ENCODE measurements at regions not wholly inside any gene's neighbourhood (a gene's known extent, or its start where the extent isn't known, plus 50 kb on each side); places are given as distances from the start of the nearest gene placed in this dataset.
"Not testable (repeated sequence)": the region's sequence is repeated elsewhere in the genome, so short reads cannot be mapped to it uniquely, and the experiment has no call there.

- TF ChIP-seq, protein P1, sequence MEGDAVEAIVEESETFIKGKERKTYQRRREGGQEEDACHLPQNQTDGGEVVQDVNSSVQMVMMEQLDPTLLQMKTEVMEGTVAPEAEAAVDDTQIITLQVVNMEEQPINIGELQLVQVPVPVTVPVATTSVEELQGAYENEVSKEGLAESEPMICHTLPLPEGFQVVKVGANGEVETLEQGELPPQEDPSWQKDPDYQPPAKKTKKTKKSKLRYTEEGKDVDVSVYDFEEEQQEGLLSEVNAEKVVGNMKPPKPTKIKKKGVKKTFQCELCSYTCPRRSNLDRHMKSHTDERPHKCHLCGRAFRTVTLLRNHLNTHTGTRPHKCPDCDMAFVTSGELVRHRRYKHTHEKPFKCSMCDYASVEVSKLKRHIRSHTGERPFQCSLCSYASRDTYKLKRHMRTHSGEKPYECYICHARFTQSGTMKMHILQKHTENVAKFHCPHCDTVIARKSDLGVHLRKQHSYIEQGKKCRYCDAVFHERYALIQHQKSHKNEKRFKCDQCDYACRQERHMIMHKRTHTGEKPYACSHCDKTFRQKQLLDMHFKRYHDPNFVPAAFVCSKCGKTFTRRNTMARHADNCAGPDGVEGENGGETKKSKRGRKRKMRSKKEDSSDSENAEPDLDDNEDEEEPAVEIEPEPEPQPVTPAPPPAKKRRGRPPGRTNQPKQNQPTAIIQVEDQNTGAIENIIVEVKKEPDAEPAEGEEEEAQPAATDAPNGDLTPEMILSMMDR (IDR thresholded peaks at IDR 0.05; ENCODE audit: low read length), result no peak
- TF ChIP-seq EZH2 (IDR thresholded peaks at IDR 0.05; ENCODE audit: borderline replicate concordance, low read length), result no peak
- Histone ChIP-seq H3K79me2 (ENCODE audit: insufficient read depth, low read length) (no peaks in the 10 kb centered on the region), H3K9ac (ENCODE audit: low read length) (no peak overlapping the region), H3K4me3 (ENCODE audit: low read depth, low read length, poor library complexity, severe bottlenecking) (no peak overlapping the region), H3K36me3 (ENCODE audit: insufficient read depth, low read length) (no peaks in the 10 kb centered on the region), H3K9me3 (ENCODE audit: low read length) (no peaks in the 10 kb centered on the region), H3K4me1 (ENCODE audit: insufficient read depth, low read length, severe bottlenecking) (no peaks in the 10 kb centered on the region), H3K4me2 (ENCODE audit: low read length) (no peak overlapping the region), H3K9me2 (ENCODE audit: low read depth, low read length) (no peaks in the 10 kb centered on the region), H3K27ac (ENCODE audit: low read depth, low read length, poor library complexity, severe bottlenecking) (no peak overlapping the region), H4K20me1 (ENCODE audit: insufficient read depth, low read length) (no peaks in the 10 kb centered on the region), H3F3A (ENCODE audit: insufficient read depth, low read length) (no peaks in the 10 kb centered on the region), H2AFZ (ENCODE audit: low read length) (no peak overlapping the region), H3K27me3 (ENCODE audit: insufficient read depth, low read length) (no peaks in the 10 kb centered on the region)
Measured at GRCh38 chr4:33940281-33940680, 2304.0 kb downstream of the ARAP2 start.

GRCh38 chr4:33941854-33942253, 2302.5 kb downstream of the ARAP2 start:
- H3K27ac ChIP-seq (ENCODE audit: low read depth, low read length, poor library complexity, severe bottlenecking), result no peak overlapping the region
- no peaks in the 10 kb centered on the region for H3K9me2 ChIP-seq (ENCODE audit: low read depth, low read length)
- H3F3A ChIP-seq (ENCODE audit: insufficient read depth, low read length), result no peaks in the 10 kb centered on the region
- no peaks in the 10 kb centered on the region for H4K20me1 ChIP-seq (ENCODE audit: insufficient read depth, low read length)
- no peak overlapping the region for H3K9ac ChIP-seq (ENCODE audit: low read length)
- no peak overlapping the region for H3K4me3 ChIP-seq (ENCODE audit: low read depth, low read length, poor library complexity, severe bottlenecking)
- no peaks in the 10 kb centered on the region for H3K9me3 ChIP-seq (ENCODE audit: low read length)
- no peak overlapping the region for H2AFZ ChIP-seq (ENCODE audit: low read length)
- no peaks in the 10 kb centered on the region for H3K27me3 ChIP-seq (ENCODE audit: insufficient read depth, low read length)
- TF ChIP-seq EZH2 (IDR thresholded peaks at IDR 0.05; ENCODE audit: borderline replicate concordance, low read length), result no peak
- TF ChIP-seq, protein P1 (IDR thresholded peaks at IDR 0.05; ENCODE audit: low read length), result no peak
- no peaks in the 10 kb centered on the region for H3K79me2 ChIP-seq (ENCODE audit: insufficient read depth, low read length)
- no peaks in the 10 kb centered on the region for H3K4me1 ChIP-seq (ENCODE audit: insufficient read depth, low read length, severe bottlenecking)
- H3K36me3 ChIP-seq (ENCODE audit: insufficient read depth, low read length), result no peaks in the 10 kb centered on the region
- no peak overlapping the region for H3K4me2 ChIP-seq (ENCODE audit: low read length)

GRCh38 chr4:33948921-33949320, 2295.4 kb downstream of the ARAP2 start:
- no peak overlapping the region for H3K4me3 ChIP-seq (ENCODE audit: low read depth, low read length, poor library complexity, severe bottlenecking)
- H3K27me3 ChIP-seq (ENCODE audit: insufficient read depth, low read length), result no peaks in the 10 kb centered on the region
- H3K9me3 ChIP-seq (ENCODE audit: low read length), result no peaks in the 10 kb centered on the region
- H3K9ac ChIP-seq (ENCODE audit: low read length), result no peak overlapping the region
- H2AFZ ChIP-seq (ENCODE audit: low read length), result no peak overlapping the region
- no peaks in the 10 kb centered on the region for H4K20me1 ChIP-seq (ENCODE audit: insufficient read depth, low read length)
- no peaks in the 10 kb centered on the region for H3K4me1 ChIP-seq (ENCODE audit: insufficient read depth, low read length, severe bottlenecking)
- H3K9me2 ChIP-seq (ENCODE audit: low read depth, low read length), result no peaks in the 10 kb centered on the region
- no peaks in the 10 kb centered on the region for H3F3A ChIP-seq (ENCODE audit: insufficient read depth, low read length)
- no peaks in the 10 kb centered on the region for H3K36me3 ChIP-seq (ENCODE audit: insufficient read depth, low read length)
- TF ChIP-seq, protein P1 (IDR thresholded peaks at IDR 0.05; ENCODE audit: low read length), result no peak
- TF ChIP-seq EZH2 (IDR thresholded peaks at IDR 0.05; ENCODE audit: borderline replicate concordance, low read length), result no peak
- H3K4me2 ChIP-seq (ENCODE audit: low read length), result no peak overlapping the region
- no peak overlapping the region for H3K27ac ChIP-seq (ENCODE audit: low read depth, low read length, poor library complexity, severe bottlenecking)
- H3K79me2 ChIP-seq (ENCODE audit: insufficient read depth, low read length), result no peaks in the 10 kb centered on the region

DNA sequence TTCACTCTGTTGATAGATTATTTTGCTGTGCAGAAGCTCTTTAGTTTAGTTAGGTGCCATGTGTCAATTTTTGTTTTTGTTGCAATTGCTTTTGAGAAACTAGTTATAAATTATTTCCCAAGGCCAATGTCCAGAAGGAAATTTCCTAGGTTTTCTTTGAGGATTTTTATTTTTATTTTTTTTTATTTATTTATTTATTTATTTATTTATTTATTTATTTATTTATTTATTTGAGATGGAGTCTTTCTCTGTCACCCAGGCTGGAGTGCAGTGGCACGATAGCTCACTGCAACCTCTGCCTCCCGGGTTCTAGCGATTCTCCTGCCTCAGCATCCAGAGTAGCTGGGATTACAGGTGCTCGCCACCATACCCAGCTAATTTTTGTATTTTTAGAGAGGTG, 2290.5 kb downstream of the ARAP2 start:
- not testable (repeated sequence) for H2AFZ ChIP-seq (ENCODE audit: low read length); H3K9me2 ChIP-seq (ENCODE audit: low read depth, low read length); H3K27ac ChIP-seq (ENCODE audit: low read depth, low read length, poor library complexity, severe bottlenecking); H3K4me2 ChIP-seq (ENCODE audit: low read length); H3K4me1 ChIP-seq (ENCODE audit: insufficient read depth, low read length, severe bottlenecking); H3K36me3 ChIP-seq (ENCODE audit: insufficient read depth, low read length); H3K27me3 ChIP-seq (ENCODE audit: insufficient read depth, low read length); H3K4me3 ChIP-seq (ENCODE audit: low read depth, low read length, poor library complexity, severe bottlenecking); H3K9me3 ChIP-seq (ENCODE audit: low read length); H3K79me2 ChIP-seq (ENCODE audit: insufficient read depth, low read length); H3F3A ChIP-seq (ENCODE audit: insufficient read depth, low read length); H4K20me1 ChIP-seq (ENCODE audit: insufficient read depth, low read length); H3K9ac ChIP-seq (ENCODE audit: low read length)

Data from OCI-LY1 (cell line).